AG09309 (cell line): ENCODE measurements at regions not wholly inside any gene's neighbourhood (a gene's known extent, or its start where the extent isn't known, plus 50 kb on each side); places are given as distances from the start of the nearest gene placed in this dataset.
A peak's percentile ranks its signal among the peaks of the same experiment; 100 is the strongest.
"Not testable (repeated sequence)": the region's sequence is repeated elsewhere in the genome, so short reads cannot be mapped to it uniquely, and the experiment has no call there.

ENCODE experiments used
- DNase-seq: peaks from one replicate; pipeline ENCODE4 v3.0.0-alpha.2; 2010; ENCODE audit warnings: low read depth
- H3K4me3 ChIP-seq: 2 replicates; pipeline ENCODE4 v1.5.1; 2011; ENCODE audit warnings: mild to moderate bottlenecking, low read depth, low read length, moderate library complexity; ENCODE audit not compliant: control insufficient read depth
- TF ChIP-seq, protein P1 (sequence below): IDR thresholded peaks from 2 replicates; pipeline ENCODE4 v1.5.1; 2011; ENCODE audit warnings: mild to moderate bottlenecking, low read depth, low read length, inconsistent platforms; ENCODE audit not compliant: insufficient read depth, control insufficient read depth; ENCODE audit errors: missing control alignments

DNA sequence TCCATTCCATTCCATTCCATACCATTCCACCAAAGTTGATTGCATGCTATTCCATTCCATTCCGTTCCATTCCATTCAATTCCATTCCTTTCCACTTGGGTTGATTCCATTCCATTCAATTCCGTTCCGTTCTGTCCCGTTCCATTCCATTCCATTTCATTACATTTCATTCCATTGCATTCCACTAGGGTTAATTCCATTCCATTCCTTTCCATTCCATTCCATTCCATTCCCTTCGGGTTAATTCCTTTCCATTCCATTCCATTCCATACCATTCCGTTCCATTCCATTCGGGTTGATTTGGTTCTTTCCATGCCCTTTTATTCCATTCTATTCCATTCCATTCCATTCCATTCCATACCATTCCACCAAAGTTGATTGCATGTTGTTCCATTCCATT lies 131.9 kb downstream of the CWH43 start:
- not testable (repeated sequence) for DNase-seq, H3K4me3 ChIP-seq

DNA sequence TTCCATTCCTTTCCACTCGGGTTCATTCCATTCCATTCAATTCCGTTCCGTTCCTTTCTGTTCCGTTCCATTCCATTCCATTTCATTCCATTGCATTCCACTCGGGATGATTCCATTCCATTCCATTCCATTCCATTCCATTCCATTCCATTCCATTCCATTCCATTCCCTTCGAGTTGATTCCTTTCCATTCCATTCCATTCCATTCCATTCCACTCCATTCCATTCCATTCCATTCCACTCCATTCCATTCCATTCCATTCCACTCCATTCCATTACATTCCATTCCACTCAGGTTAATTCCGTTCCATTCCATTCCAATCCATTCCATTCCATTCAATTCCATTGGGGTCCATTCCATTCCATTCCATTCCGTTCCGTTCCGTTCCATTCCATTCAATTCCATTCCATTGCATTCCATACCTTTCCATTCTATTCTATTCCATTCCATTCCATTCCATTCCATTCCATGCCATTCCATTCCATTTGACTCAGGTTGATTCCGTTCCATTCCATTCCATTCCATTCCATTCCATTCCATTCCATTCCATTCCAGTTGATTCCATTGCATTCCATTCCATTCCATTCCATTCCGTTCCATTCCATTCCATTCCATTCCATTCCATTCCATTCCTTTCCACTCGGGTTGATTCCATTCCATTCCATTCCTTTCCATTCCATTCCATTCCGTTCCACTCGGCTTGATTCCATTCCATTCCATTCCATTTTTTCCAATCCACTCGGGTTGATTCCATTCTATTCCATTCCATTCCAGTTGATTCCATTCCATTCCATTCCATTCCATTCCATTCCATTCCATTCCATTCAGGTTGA lies 132.5 kb downstream of the CWH43 start:
- not testable (repeated sequence) for DNase-seq, H3K4me3 ChIP-seq

DNA sequence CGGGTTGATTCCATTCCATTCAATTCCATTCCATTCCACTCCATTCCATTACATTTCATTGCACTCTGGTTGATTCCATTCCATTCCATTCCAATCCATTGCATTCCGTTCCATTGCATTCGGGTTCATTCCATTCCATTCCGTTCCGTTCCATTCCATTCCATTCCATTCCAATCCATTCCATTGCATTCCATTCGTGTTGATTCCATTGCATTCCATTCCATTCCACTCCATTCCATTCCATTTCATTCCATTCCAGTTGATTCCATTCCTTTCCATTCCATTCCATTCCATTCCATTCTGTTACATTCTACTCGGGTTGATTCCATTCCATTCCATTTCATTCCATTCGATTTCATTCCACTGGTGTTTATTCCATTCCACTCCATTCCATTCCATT lies 133.3 kb downstream of the CWH43 start:
- not testable (repeated sequence) for DNase-seq, H3K4me3 ChIP-seq

DNA sequence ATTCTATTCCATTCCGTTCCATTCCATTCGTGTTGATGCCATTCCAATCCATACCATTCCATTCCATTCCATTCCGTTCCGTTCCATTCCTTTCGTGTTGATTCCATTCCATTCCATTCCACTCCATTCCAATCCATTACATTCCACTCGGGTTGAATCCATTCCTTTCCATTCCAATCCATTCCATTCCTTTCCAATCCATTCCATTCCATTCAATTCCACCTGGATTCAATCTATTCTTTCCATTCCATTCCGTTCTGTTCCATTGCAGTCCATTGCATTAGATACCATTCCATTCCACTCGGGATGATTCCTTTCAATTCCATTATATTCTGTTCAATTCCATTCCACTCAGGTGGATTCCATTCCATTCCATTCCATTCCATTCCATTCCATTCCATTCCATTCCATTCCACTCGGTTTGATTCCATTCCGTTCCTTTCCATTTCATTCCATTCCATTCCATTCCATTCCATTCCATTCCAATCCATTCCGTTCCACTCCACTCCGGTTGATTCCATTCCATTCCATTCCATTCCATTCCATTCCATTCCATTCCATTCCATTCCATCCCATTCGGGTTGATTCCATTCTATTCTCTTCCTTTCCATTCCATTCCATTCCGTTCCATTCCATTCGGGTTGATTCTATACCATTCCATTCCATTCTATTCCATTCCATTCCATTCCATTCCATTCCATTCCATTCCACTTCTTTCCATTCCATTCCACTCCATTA lies 134.1 kb downstream of the CWH43 start:
- not testable (repeated sequence) for DNase-seq

DNA sequence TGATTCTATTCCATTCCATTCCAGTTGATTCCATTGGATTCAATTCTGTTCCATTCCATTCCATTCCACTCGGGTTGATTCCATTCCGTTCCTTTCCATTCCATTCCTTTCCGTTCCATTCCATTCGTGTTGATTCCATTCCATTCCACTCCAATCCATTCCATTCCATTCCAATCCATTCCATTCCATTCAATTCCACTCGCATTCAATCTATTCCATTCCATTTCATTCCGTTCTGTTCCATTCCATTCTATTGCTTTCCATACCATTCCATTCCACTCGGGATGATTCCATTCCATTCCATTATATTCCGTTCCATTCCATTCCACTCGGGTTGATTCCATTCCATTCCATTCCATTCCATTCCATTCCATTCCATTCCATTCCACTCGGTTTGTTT lies 134.7 kb downstream of the CWH43 start:
- TF ChIP-seq, protein P1, sequence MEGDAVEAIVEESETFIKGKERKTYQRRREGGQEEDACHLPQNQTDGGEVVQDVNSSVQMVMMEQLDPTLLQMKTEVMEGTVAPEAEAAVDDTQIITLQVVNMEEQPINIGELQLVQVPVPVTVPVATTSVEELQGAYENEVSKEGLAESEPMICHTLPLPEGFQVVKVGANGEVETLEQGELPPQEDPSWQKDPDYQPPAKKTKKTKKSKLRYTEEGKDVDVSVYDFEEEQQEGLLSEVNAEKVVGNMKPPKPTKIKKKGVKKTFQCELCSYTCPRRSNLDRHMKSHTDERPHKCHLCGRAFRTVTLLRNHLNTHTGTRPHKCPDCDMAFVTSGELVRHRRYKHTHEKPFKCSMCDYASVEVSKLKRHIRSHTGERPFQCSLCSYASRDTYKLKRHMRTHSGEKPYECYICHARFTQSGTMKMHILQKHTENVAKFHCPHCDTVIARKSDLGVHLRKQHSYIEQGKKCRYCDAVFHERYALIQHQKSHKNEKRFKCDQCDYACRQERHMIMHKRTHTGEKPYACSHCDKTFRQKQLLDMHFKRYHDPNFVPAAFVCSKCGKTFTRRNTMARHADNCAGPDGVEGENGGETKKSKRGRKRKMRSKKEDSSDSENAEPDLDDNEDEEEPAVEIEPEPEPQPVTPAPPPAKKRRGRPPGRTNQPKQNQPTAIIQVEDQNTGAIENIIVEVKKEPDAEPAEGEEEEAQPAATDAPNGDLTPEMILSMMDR, result peak; percentile 6
- DNase-seq, H3K4me3 ChIP-seq: not testable (repeated sequence)

More for the DNA sequence above, 134.1 kb downstream of the CWH43 start:
- H3K4me3 ChIP-seq, result not testable (repeated sequence)

DNA sequence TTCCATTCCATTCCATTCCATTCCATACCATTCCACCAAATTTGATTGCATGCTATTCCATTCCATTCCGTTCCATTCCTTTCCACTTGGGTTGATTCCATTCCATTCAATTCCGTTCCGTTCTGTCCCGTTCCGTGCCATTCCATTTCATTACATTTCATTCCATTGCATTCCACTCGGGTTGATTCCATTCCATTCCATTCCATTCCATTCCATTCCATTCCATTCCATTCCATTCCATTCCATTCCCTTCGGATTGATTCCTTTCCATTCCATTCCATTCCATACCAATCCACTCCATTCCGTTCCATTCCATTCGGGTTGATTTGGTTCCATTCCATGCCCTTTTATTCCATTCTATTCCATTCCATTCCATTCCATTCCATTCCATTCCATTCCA lies 140.4 kb downstream of the CWH43 start:
- DNase-seq, result not testable (repeated sequence)

DNA sequence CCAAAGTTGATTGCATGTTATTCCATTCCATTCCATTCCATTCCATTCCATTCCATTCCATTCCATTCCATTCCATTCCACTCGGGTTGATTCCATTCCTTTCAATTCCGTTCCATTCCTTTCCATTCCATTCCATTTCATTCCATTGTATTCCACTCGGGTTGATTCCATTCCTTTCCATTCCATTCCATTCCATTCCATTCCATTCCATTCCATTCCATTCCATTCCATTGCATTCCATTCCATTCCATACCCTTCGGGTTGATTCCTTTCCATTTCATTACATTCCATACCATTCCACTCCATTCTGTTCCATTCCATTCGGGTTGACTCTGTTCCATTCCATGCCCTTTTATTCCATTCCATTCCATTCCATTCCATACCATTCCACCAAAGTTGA lies 140.8 kb downstream of the CWH43 start:
- H3K4me3 ChIP-seq, DNase-seq: not testable (repeated sequence)

More for the DNA sequence above, 140.4 kb downstream of the CWH43 start:
- not testable (repeated sequence) for H3K4me3 ChIP-seq

DNA sequence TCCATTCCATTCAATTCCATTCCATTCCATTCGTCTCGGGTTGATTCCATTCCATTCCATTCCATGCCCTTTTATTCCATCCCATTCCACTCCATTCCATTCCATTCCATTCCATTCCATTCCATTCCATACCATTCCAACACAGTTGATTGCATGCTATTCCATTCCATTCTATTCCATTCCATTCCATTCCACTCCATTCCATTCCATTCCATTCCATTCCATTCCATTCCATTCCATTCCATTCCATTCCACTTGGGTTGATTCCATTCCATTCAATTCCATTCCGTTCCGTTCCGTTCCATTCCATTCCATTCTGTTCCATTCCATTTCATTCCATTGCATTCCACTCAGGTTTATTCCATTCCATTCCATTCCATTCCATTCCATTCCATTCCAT lies 143.3 kb downstream of the CWH43 start:
- DNase-seq, H3K4me3 ChIP-seq: not testable (repeated sequence)

DNA sequence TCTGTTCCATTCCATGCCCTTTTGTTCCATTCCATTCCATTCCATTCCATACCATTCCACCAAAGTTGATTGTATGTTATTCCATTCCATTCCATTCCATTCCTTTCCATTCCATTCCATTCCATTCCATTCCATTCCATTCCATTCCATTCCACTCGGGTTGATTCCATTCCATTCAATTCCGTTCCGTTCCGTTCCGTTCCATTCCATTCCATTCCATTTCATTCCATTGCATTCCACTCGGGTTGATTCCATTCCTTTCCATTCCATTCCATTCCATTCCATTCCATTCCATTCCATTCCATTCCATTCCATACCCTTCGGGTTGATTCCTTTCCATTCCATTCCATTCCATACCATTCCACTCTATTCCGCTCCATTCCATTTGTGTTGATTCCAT lies 143.8 kb downstream of the CWH43 start:
- not testable (repeated sequence) for DNase-seq, H3K4me3 ChIP-seq

DNA sequence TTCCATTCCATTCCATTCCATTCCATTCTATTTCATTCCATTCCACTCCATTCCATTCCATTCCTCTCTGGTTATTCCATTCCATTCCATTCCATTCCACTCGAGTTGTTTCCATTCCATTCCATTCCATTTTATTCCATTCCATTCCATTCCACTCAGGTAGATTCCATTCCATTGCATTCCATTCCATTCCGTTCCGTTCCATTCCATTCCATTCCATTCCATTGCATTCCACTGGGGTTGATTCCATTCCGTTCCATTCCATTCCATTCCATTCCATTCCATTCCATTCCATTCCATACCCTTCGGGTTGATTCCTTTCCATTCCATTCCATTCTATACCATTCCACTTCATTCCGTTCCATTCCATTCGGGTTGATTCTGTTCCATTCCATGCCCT lies 144.6 kb downstream of the CWH43 start:
- H3K4me3 ChIP-seq, DNase-seq: not testable (repeated sequence)

DNA sequence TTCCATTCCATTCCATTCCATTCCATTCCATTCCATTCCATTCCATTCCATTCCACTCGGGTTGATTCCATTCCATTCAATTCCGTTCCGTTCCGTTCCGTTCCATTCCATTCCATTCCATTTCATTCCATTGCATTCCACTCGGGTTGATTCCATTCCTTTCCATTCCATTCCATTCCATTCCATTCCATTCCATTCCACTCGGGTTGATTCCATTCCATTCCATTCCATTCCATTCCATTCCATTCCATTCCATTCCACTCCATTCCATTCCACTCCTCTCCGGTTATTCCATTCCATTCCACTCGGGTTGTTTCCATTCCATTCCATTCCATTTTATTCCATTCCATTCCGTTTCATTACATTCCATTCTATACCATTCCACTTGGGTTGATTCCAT lies 151.0 kb downstream of the CWH43 start:
- DNase-seq, H3K4me3 ChIP-seq: not testable (repeated sequence)

DNA sequence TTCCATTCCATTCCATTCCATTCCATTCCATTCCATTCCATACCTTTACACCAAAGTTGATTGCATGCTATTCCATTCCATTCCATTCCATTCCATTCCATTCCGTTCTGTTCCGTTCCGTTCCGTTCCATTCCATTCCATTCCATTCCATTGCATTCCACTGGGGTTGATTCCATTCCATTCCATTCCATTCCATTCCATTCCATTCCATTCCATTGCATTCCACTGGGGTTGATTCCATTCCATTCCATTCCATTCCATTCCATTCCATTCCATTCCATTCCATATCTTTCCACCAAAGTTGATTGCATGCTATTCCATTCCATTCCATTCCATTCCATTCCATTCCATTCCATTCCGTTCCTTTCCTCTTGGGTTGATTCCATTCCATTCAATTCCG lies 151.9 kb downstream of the CWH43 start:
- not testable (repeated sequence) for H3K4me3 ChIP-seq, DNase-seq

DNA sequence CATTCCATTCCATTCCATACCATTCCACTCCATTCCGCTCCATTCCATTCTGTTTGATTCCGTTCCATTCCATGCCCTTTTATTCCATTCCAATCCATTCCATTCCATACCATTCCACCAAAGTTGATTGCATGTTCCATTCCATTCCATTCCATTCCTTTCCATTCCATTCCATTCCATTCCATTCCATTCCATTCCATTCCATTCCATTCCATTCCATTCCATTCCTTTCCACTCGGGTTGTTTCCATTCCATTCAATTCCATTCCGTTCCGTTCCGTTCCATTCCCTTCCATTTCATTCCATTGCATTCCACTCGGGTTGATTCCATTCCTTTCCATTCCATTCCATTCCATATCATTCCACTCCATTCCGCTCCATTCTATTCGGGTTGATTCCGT lies 152.7 kb downstream of the CWH43 start:
- H3K4me3 ChIP-seq, DNase-seq: not testable (repeated sequence)

DNA sequence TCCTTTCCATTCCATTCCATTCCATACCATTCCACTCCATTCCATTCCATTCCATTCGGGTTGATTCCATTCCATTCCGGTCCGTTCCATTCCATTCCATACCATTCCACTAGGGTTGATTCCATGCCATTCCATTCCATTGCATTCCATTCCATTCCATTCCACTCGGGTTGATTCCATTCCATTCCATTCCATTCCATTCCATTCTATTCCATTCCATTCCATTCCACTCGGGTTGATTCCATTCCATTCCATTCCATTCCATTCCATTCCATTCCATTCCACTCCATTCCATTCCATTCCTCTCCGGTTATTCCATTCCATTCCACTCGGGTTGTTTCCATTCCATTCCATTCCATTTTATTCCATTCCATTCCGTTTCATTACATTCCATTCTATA lies 153.4 kb downstream of the CWH43 start:
- not testable (repeated sequence) for DNase-seq, H3K4me3 ChIP-seq

DNA sequence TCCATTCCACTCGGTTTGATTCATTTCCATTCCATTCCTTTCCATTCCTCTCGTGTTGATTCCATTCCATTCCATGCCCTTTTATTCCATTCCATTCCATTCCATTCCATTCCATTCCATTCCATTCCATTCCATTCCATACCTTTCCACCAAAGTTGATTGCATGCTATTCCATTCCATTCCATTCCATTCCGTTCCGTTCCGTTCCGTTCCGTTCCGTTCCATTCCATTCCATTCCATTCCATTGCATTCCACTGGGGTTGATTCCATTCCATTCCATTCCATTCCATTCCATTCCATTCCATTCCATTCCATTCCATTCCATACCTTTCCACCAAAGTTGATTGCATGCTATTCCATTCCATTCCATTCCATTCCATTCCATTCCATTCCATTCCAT lies 154.3 kb downstream of the CWH43 start:
- not testable (repeated sequence) for H3K4me3 ChIP-seq, DNase-seq

DNA sequence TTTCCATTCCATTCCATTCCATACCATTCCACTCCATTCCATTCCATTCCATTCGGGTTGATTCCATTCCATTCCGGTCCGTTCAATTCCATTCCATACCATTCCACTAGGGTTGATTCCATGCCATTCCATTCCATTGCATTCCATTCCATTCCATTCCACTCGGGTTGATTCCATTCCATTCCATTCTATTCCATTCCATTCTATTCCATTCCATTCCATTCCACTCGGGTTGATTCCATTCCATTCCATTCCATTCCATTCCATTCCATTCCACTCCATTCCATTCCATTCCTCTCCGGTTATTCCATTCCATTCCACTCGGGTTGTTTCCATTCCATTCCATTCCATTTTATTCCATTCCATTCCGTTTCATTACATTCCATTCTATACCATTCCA lies 155.9 kb downstream of the CWH43 start:
- H3K4me3 ChIP-seq, DNase-seq: not testable (repeated sequence)

DNA sequence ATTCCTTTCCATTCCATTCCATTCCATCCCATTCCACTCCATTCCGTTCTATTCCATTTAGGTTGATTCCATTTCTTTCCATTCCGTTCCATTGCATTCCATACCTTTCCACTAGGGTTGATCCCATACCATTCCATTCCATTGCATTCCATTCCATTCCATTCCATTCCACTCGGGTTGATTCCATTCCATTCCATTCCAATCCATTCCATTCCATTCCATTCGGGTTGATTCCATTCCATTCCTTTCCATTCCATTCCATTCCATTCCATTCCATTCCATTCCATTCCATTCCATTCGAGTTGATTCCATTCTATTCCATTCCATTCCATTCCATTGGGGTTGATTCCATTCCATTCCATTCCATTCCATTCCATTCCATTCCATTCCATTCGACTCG lies 161.1 kb downstream of the CWH43 start:
- DNase-seq, H3K4me3 ChIP-seq: not testable (repeated sequence)

DNA sequence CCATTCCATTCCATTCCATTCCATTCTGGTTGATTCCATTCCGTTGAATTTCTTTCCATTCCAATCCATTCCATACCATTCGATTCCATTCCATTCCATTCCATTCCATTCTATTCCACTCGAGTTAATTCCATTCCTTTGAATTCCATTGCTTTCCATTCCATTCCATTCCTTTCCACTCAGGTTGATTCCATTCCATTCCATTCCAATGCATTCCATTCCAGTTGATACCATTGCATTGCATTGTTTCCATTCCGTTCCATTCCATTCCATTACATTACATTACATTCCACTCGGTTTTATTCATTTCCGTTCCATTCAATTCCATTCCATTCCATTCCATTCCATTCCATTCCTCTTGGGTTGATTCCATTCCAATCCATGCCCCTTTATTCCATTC lies 161.5 kb downstream of the CWH43 start:
- H3K4me3 ChIP-seq, DNase-seq: not testable (repeated sequence)
